GM23338 (cell line): ENCODE measurements at regions not wholly inside any gene's neighbourhood (a gene's known extent, or its start where the extent isn't known, plus 50 kb on each side); places are given as distances from the start of the nearest gene placed in this dataset.

Experiments used
- ATAC-seq: fragments of 200-7000 bp; cut with Tn5 transposase; 3 replicates; pipeline ENCODE4 v1.9.1; 2020
- DNase-seq: peaks from one replicate; pipeline ENCODE4 v3.0.0-alpha.2; 2015; ENCODE audit warnings: low spot score
- H2AFZ ChIP-seq: fragments of 200-600 bp; sonication (generic); 2 replicates; pipeline ENCODE4 v1.8.0; 2016; ENCODE audit warnings: antibody characterized with exemption, mild to moderate bottlenecking, moderate library complexity
- H3F3A ChIP-seq: fragments of 200-600 bp; sonication (generic); replicated peaks from 2 replicates; pipeline ENCODE4 v1.8.0; 2017; ENCODE audit warnings: antibody characterized with exemption, mixed run types, low read depth
- H3K27ac ChIP-seq: fragments of 200-600 bp; sonication (generic); 2 replicates; pipeline ENCODE4 v1.6.1; 2016; ENCODE audit warnings: low read depth
- H3K27me3 ChIP-seq: fragments of 200-600 bp; sonication (generic); 2 replicates; pipeline ENCODE4 v1.8.0; 2016; ENCODE audit warnings: mild to moderate bottlenecking, mixed run types, moderate library complexity; ENCODE audit not compliant: insufficient read depth
- H3K36me3 ChIP-seq: fragments of 200-600 bp; sonication (generic); 2 replicates; pipeline ENCODE4 v1.8.0; 2016; ENCODE audit warnings: mild to moderate bottlenecking; ENCODE audit not compliant: insufficient read depth
- H3K4me1 ChIP-seq: fragments of 200-600 bp; sonication (generic); 2 replicates; pipeline ENCODE4 v1.8.0; 2016; ENCODE audit warnings: mild to moderate bottlenecking, moderate library complexity; ENCODE audit not compliant: insufficient read depth
- H3K4me2 ChIP-seq: fragments of 200-600 bp; sonication (generic); 2 replicates; pipeline ENCODE4 v1.7.1; 2017; ENCODE audit warnings: mixed run types
- H3K4me3 ChIP-seq: fragments of 200-600 bp; sonication (generic); 2 replicates; pipeline ENCODE4 v1.6.1; 2016; ENCODE audit warnings: mixed run types
- H3K79me2 ChIP-seq: fragments of 200-600 bp; sonication (generic); replicated peaks from 2 replicates; pipeline ENCODE4 v1.8.0; 2017; ENCODE audit warnings: mild to moderate bottlenecking; ENCODE audit not compliant: insufficient read depth
- H3K9me2 ChIP-seq: fragments of 200-600 bp; sonication (generic); 2 replicates; pipeline ENCODE4 v1.8.0; 2017; ENCODE audit not compliant: insufficient read depth
- H4K20me1 ChIP-seq: fragments of 200-600 bp; sonication (generic); replicated peaks from 2 replicates; pipeline ENCODE4 v1.8.0; 2017; ENCODE audit warnings: mild to moderate bottlenecking; ENCODE audit not compliant: insufficient read depth
- H3K27ac Mint-ChIP-seq: 2 replicates; pipeline ENCODE4 v1.8.0; 2020; ENCODE audit warnings: inconsistent platforms, mild to moderate bottlenecking, moderate library complexity, mixed read lengths
- H3K27me3 Mint-ChIP-seq: 3 replicates; pipeline ENCODE4 v1.8.0; 2022; ENCODE audit warnings: low read depth, mild to moderate bottlenecking, moderate library complexity, mixed read lengths, inconsistent platforms; ENCODE audit not compliant: insufficient read depth, poor library complexity
- H3K36me3 Mint-ChIP-seq: 3 replicates; pipeline ENCODE4 v1.8.0; 2021; ENCODE audit warnings: low read depth, mild to moderate bottlenecking, inconsistent platforms, moderate library complexity, mixed read lengths
- H3K4me1 Mint-ChIP-seq: 3 replicates; pipeline ENCODE4 v1.8.0; 2020; ENCODE audit warnings: mild to moderate bottlenecking, inconsistent platforms, mixed read lengths
- H3K4me3 Mint-ChIP-seq: 3 replicates; pipeline ENCODE4 v1.8.0; 2021; ENCODE audit warnings: moderate library complexity, mild to moderate bottlenecking, inconsistent platforms, mixed read lengths
- H3K9me3 Mint-ChIP-seq: 3 replicates; pipeline ENCODE4 v1.8.0; 2020; ENCODE audit warnings: moderate library complexity, mild to moderate bottlenecking, inconsistent platforms, mixed read lengths
- CREB1 ChIP-seq: fragments of 250-450 bp; sonication (Bioruptor Pico); IDR thresholded peaks from 2 replicates; pipeline ENCODE4 v1.5.0; 2020; ENCODE audit warnings: low read depth, mild to moderate bottlenecking, moderate library complexity
- ETS1 ChIP-seq: IDR thresholded peaks from 2 replicates; pipeline ENCODE4 v1.6.1; 2016; ENCODE audit warnings: antibody characterized with exemption
- NANOG ChIP-seq: IDR thresholded peaks from 2 replicates; pipeline ENCODE4 v1.6.1; 2016; ENCODE audit warnings: antibody characterized with exemption, borderline replicate concordance
- POLR2AphosphoS5 ChIP-seq: IDR thresholded peaks from 2 replicates; pipeline ENCODE4 v1.6.1; 2016; ENCODE audit warnings: antibody characterized with exemption, low read depth
- REST ChIP-seq: IDR thresholded peaks from one replicate; pipeline ENCODE4 v1.6.1; 2018; ENCODE audit warnings: antibody characterized with exemption; ENCODE audit not compliant: unreplicated experiment
- ZNF114 ChIP-seq: fragments of 250-450 bp; sonication (Bioruptor Pico); IDR thresholded peaks from 2 replicates; pipeline ENCODE4 v1.5.0; 2020; ENCODE audit warnings: mild to moderate bottlenecking, moderate library complexity
- ZNF331 ChIP-seq: fragments of 250-450 bp; sonication (Bioruptor Pico); IDR thresholded peaks from 2 replicates; pipeline ENCODE4 v1.5.0; 2020; ENCODE audit warnings: low read depth, mild to moderate bottlenecking, moderate library complexity
- ZNF462 ChIP-seq: fragments of 250-450 bp; sonication (Bioruptor Pico); IDR thresholded peaks from 2 replicates; pipeline ENCODE4 v1.5.0; 2020; ENCODE audit warnings: mild to moderate bottlenecking, moderate library complexity

- H3K4me3 ChIP-seq = no peak overlapping the region
- Mint-ChIP-seq H3K4me1 (peaks cover 41% of the 10 kb centered on the region), H3K27me3 (peaks cover 6% of the 10 kb centered on the region), H3K9me3 (no peaks in the 10 kb centered on the region), H3K4me3 (no peak overlapping the region), H3K36me3 (no peaks in the 10 kb centered on the region), H3K27ac (no peak overlapping the region)
- peaks cover 50% of the 10 kb centered on the region for H3K4me1 ChIP-seq
- no peak overlapping the region for H2AFZ ChIP-seq
- no peaks in the 10 kb centered on the region for H4K20me1 ChIP-seq
- H3K36me3 ChIP-seq = no peaks in the 10 kb centered on the region
- H3K27ac ChIP-seq = no peak overlapping the region
- H3K27me3 ChIP-seq = no peaks in the 10 kb centered on the region
- no peak for TF ChIP-seq REST
- peaks cover 7% of the 10 kb centered on the region; the same call in 1 of the 2 replicates for H3F3A ChIP-seq
- no peaks in the 10 kb centered on the region for H3K79me2 ChIP-seq
- no peak for DNase-seq
- H3K4me2 ChIP-seq = no peak overlapping the region
- H3K9me2 ChIP-seq = peaks cover 17% of the 10 kb centered on the region; the same call in 1 of the 2 replicates
- no peak for ATAC-seq
Measured at GRCh38 chr14:97385727-97386126, 588.5 kb downstream of the VRK1 start.

GRCh38 chr14:97387252-97387874, 590.2 kb downstream of the VRK1 start:
- Mint-ChIP-seq H3K27me3 (peaks cover 5% of the 10 kb centered on the region), H3K27ac (no peak overlapping the region), H3K36me3 (no peaks in the 10 kb centered on the region), H3K4me1 (peaks cover 35% of the 10 kb centered on the region), H3K9me3 (no peaks in the 10 kb centered on the region), H3K4me3 (no peak overlapping the region; the same call in 2 of the 3 replicates)
- Histone ChIP-seq H3K4me1 (peaks cover 42% of the 10 kb centered on the region), H2AFZ (0 out of 2 replicates have a peak overlapping the region, but pooled peaks have one; percentile 28), H3K4me3 (peak overlapping the region; percentile 12; the same call in 1 of the 2 replicates), H3K79me2 (no peaks in the 10 kb centered on the region), H3K27me3 (no peaks in the 10 kb centered on the region), H4K20me1 (no peaks in the 10 kb centered on the region), H3K9me2 (peaks cover 12% of the 10 kb centered on the region; the same call in 1 of the 2 replicates), H3K4me2 (peak overlapping the region; percentile 66), H3K36me3 (no peaks in the 10 kb centered on the region), H3K27ac (no peak overlapping the region), H3F3A (peaks cover 7% of the 10 kb centered on the region; the same call in 1 of the 2 replicates)
- ATAC-seq = peak; percentile 33; the same call in 2 of the 3 replicates
- DNase-seq = no peak
- TF ChIP-seq ETS1 (no peak), ZNF462 (no peak), POLR2AphosphoS5 (no peak), ZNF114 (CRISPR knock-in tag) (no peak), CREB1 (no peak), ZNF331 (CRISPR knock-in tag) (no peak), NANOG (no peak)
